ENCODE measurements at regions not wholly inside any gene's neighbourhood (a gene's known extent, or its start where the extent isn't known, plus 50 kb on each side); places are given as distances from the start of the nearest gene placed in this dataset.

DNA sequence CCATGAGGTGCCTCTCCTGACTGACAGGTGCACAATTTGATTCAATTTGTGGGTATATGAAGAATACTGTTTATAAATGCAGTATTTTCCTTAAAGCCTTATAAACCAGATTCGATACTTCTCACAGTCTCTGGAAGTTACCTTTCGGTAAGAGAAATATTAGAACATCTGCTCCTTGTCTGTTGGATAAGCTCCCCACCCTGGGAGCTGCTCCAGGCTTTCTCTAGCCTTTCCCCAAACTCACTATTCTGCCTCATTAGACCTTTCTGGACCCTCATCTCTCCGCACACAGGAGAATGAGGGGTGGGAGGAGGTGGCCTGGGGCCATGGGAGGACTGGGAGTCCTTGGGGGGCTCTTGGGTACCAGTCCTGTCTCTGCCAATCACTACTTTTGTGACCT lies 59.8 kb upstream of the TBC1D21 start:
- ChIA-PET POLR2A (no interaction called here), CTCF (no interaction called here)
- Mint-ChIP-seq H3K4me1 (no peaks in the 10 kb centered on the region), H3K27me3 (ENCODE audit: low read depth) (no peaks in the 10 kb centered on the region), H3K27ac (no peak overlapping the region), H3K9me3 (no peaks in the 10 kb centered on the region), H3K36me3 (no peaks in the 10 kb centered on the region), H3K4me3 (no peak overlapping the region)
- TF ChIP-seq ZNF138 (CRISPR knock-in tag; conservative IDR thresholded peaks at IDR 0.05) (no peak), SP1 (CRISPR knock-in tag; conservative IDR thresholded peaks at IDR 0.05) (no peak), CREM (CRISPR knock-in tag; IDR thresholded peaks at IDR 0.05) (no peak), IRF2 (CRISPR knock-in tag; IDR thresholded peaks at IDR 0.05; ENCODE audit: borderline replicate concordance, low read depth) (no peak), CREB1 (CRISPR knock-in tag; IDR thresholded peaks at IDR 0.05) (no peak), NR2C2 (CRISPR knock-in tag; IDR thresholded peaks at IDR 0.05) (no peak), ARID4B (CRISPR knock-in tag; IDR thresholded peaks at IDR 0.05; ENCODE audit: borderline replicate concordance) (no peak)
- TF ChIP-seq, protein P1, sequence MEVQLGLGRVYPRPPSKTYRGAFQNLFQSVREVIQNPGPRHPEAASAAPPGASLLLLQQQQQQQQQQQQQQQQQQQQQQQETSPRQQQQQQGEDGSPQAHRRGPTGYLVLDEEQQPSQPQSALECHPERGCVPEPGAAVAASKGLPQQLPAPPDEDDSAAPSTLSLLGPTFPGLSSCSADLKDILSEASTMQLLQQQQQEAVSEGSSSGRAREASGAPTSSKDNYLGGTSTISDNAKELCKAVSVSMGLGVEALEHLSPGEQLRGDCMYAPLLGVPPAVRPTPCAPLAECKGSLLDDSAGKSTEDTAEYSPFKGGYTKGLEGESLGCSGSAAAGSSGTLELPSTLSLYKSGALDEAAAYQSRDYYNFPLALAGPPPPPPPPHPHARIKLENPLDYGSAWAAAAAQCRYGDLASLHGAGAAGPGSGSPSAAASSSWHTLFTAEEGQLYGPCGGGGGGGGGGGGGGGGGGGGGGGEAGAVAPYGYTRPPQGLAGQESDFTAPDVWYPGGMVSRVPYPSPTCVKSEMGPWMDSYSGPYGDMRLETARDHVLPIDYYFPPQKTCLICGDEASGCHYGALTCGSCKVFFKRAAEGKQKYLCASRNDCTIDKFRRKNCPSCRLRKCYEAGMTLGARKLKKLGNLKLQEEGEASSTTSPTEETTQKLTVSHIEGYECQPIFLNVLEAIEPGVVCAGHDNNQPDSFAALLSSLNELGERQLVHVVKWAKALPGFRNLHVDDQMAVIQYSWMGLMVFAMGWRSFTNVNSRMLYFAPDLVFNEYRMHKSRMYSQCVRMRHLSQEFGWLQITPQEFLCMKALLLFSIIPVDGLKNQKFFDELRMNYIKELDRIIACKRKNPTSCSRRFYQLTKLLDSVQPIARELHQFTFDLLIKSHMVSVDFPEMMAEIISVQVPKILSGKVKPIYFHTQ (CRISPR knock-in tag; IDR thresholded peaks at IDR 0.05): no peak
- TF ChIP-seq, protein P2, sequence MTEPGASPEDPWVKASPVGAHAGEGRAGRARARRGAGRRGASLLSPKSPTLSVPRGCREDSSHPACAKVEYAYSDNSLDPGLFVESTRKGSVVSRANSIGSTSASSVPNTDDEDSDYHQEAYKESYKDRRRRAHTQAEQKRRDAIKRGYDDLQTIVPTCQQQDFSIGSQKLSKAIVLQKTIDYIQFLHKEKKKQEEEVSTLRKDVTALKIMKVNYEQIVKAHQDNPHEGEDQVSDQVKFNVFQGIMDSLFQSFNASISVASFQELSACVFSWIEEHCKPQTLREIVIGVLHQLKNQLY (CRISPR knock-in tag; IDR thresholded peaks at IDR 0.05): no peak
- ATAC-seq: no peak
- DNase-seq (ENCODE audit: low spot score): no peak

DNA sequence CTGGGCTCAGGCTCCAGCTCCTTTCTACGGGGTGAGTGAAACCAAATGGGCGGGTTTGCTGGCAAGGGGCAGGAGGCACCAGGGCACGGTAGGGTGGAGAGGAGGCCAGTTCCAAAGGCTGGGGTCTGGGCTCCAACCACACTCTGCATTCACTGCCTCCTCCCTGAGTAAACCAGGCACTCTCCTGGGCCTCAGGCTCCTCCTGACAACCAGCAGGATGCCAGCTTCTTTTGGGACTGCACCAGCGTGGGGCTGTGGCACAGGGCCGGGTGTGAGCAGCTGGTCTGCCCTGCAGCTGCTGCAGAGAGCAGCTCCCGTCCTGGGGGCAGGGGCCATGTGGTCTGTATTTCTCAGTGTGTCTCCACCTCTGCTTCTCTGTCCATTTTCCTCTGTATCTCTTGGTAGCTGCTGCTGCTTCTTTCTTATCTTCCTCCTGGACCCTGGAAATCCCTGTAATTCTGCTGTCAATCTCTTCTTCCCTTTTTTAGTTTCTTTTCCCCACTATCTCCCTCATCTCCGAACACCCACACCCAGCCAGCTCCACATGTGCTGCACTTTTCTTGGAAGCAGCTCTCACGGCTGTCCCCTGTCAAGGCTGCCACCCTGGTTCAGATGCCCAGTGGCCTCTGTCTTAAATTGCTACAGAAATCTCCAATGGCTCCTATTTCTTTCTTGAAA lies 54.9 kb upstream of the TBC1D21 start:
- Mint-ChIP-seq H3K9me3 (0 out of 2 replicates have a peak, but pooled peaks cover 4% of the 10 kb centered on the region), H3K4me1 (no peaks in the 10 kb centered on the region), H3K4me3 (no peak overlapping the region), H3K36me3 (no peaks in the 10 kb centered on the region), H3K27me3 (ENCODE audit: low read depth) (no peaks in the 10 kb centered on the region; the same call in none of the 2 replicates), H3K27ac (no peak overlapping the region)
- POLR2A ChIA-PET: no interaction called here
- CTCF ChIA-PET: interaction anchor here (0.9 kb wide), 1 partner anchor 114 kb away, joined by 3 read pairs; no protein-coding TSS in a partner anchor
- ATAC-seq: no peak
- no peak for DNase-seq (ENCODE audit: low spot score)
- TF ChIP-seq, protein P3, sequence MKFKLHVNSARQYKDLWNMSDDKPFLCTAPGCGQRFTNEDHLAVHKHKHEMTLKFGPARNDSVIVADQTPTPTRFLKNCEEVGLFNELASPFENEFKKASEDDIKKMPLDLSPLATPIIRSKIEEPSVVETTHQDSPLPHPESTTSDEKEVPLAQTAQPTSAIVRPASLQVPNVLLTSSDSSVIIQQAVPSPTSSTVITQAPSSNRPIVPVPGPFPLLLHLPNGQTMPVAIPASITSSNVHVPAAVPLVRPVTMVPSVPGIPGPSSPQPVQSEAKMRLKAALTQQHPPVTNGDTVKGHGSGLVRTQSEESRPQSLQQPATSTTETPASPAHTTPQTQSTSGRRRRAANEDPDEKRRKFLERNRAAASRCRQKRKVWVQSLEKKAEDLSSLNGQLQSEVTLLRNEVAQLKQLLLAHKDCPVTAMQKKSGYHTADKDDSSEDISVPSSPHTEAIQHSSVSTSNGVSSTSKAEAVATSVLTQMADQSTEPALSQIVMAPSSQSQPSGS (CRISPR knock-in tag; IDR thresholded peaks at IDR 0.05; ENCODE audit: borderline replicate concordance, low read depth): no peak
- TF ChIP-seq FOXP1 (CRISPR knock-in tag; IDR thresholded peaks at IDR 0.05; ENCODE audit: borderline replicate concordance) (no peak), HMGA2 (CRISPR knock-in tag; IDR thresholded peaks at IDR 0.05) (no peak), ZNF317 (CRISPR knock-in tag; IDR thresholded peaks at IDR 0.05; ENCODE audit: borderline replicate concordance, low read depth) (no peak), ZNF512 (CRISPR knock-in tag; IDR thresholded peaks at IDR 0.05; ENCODE audit: borderline replicate concordance) (no peak), ZNF232 (CRISPR knock-in tag; IDR thresholded peaks at IDR 0.05) (no peak), ZNF281 (CRISPR knock-in tag; IDR thresholded peaks at IDR 0.05) (no peak), CREM (CRISPR knock-in tag; IDR thresholded peaks at IDR 0.05) (no peak), SMAD4 (CRISPR knock-in tag; IDR thresholded peaks at IDR 0.05) (no peak), TP53 (CRISPR knock-in tag; IDR thresholded peaks at IDR 0.05) (no peak), RORB (CRISPR knock-in tag; IDR thresholded peaks at IDR 0.05) (no peak)
- TF ChIP-seq, protein P4, sequence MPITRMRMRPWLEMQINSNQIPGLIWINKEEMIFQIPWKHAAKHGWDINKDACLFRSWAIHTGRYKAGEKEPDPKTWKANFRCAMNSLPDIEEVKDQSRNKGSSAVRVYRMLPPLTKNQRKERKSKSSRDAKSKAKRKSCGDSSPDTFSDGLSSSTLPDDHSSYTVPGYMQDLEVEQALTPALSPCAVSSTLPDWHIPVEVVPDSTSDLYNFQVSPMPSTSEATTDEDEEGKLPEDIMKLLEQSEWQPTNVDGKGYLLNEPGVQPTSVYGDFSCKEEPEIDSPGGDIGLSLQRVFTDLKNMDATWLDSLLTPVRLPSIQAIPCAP (CRISPR knock-in tag; IDR thresholded peaks at IDR 0.05): no peak

Measured in WTC11 (cell line).